Endodermal cell (in vitro differentiated cells): ENCODE measurements at regions not wholly inside any gene's neighbourhood (a gene's known extent, or its start where the extent isn't known, plus 50 kb on each side); places are given as distances from the start of the nearest gene placed in this dataset.

ENCODE experiments used
- DNase-seq: peaks from one replicate; pipeline ENCODE4 v3.0.0-alpha.2; 2017
- H3K27ac ChIP-seq: 2 replicates; pipeline ENCODE4 v1.5.1; 2013; ENCODE audit warnings: mild to moderate bottlenecking, low read depth, low read length, moderate library complexity
- H3K27me3 ChIP-seq: 2 replicates; pipeline ENCODE4 v1.6.1; 2013; ENCODE audit warnings: mild to moderate bottlenecking, low read length, moderate library complexity; ENCODE audit not compliant: insufficient read depth, control insufficient read depth, poor library complexity, severe bottlenecking
- H3K36me3 ChIP-seq: 2 replicates; pipeline ENCODE4 v1.7.0; 2013; ENCODE audit warnings: mild to moderate bottlenecking, low read length, moderate library complexity; ENCODE audit not compliant: control insufficient read depth, insufficient read depth
- H3K4me1 ChIP-seq: one replicate; pipeline ENCODE4 v1.7.0; 2013; ENCODE audit warnings: low read length; ENCODE audit not compliant: control insufficient read depth, insufficient read depth
- H3K4me3 ChIP-seq: 2 replicates; pipeline ENCODE4 v1.5.1; 2013; ENCODE audit warnings: mild to moderate bottlenecking, low read length, moderate library complexity
- H3K9ac ChIP-seq: 2 replicates; pipeline ENCODE4 v1.6.1; 2013; ENCODE audit warnings: mild to moderate bottlenecking, low read length, moderate library complexity; ENCODE audit not compliant: poor library complexity, severe bottlenecking; ENCODE audit errors: extremely low read depth
- H3K9me3 ChIP-seq: 2 replicates; pipeline ENCODE4 v1.6.1; 2013; ENCODE audit warnings: mild to moderate bottlenecking, low read length, moderate library complexity; ENCODE audit not compliant: control insufficient read depth
- H3K27ac Mint-ChIP-seq: 2 replicates; pipeline ENCODE4 v1.8.0; 2020; ENCODE audit warnings: mixed read lengths
- H3K27me3 Mint-ChIP-seq: 2 replicates; pipeline ENCODE4 v1.8.0; 2021; ENCODE audit warnings: mild to moderate bottlenecking, mixed read lengths; ENCODE audit not compliant: insufficient read depth
- H3K36me3 Mint-ChIP-seq: 2 replicates; pipeline ENCODE4 v1.8.0; 2020; ENCODE audit warnings: low read depth, mixed read lengths
- H3K4me1 Mint-ChIP-seq: 2 replicates; pipeline ENCODE4 v1.8.0; 2020; ENCODE audit warnings: mixed read lengths
- H3K4me3 Mint-ChIP-seq: 2 replicates; pipeline ENCODE4 v1.8.0; 2020; ENCODE audit warnings: mild to moderate bottlenecking, moderate library complexity, mixed read lengths
- H3K9me3 Mint-ChIP-seq: 2 replicates; pipeline ENCODE4 v1.8.0; 2020; ENCODE audit warnings: mild to moderate bottlenecking, mixed read lengths
- WGBS, 2 experiments: methylation state at CpG; one replicate each; pipeline versions ENCODE4 v1.1.5 to v1.1.7; 2013; ENCODE audit warnings: missing lambda C conversion rate in 2 of 2, mixed read lengths in 1 of 2; ENCODE audit not compliant: insufficient coverage in 1 of 2, insufficient read length in 1 of 2; 5-methylcytosine and 5-hydroxymethylcytosine counted together
- TF ChIP-seq, protein P1 (sequence below): fragments of 200-600 bp; sonication (generic); conservative IDR thresholded peaks from 2 replicates; pipeline ENCODE4 v1.5.0; 2021; ENCODE audit warnings: antibody characterized with exemption, mild to moderate bottlenecking

GRCh38 chr16:63192980-63193379 lies 1156.7 kb upstream of the CDH8 start:
- Histone ChIP-seq H3K27ac (no peak overlapping the region), H3K4me1 (no peaks in the 10 kb centered on the region), H3K9me3 (no peaks in the 10 kb centered on the region), H3K36me3 (no peaks in the 10 kb centered on the region), H3K9ac (no peak overlapping the region), H3K27me3 (no peaks in the 10 kb centered on the region), H3K4me3 (no peak overlapping the region)
- Mint-ChIP-seq H3K9me3 (no peaks in the 10 kb centered on the region), H3K27ac (no peak overlapping the region), H3K4me1 (no peaks in the 10 kb centered on the region), H3K4me3 (no peak overlapping the region), H3K36me3 (no peaks in the 10 kb centered on the region), H3K27me3 (peaks cover 5% of the 10 kb centered on the region)
- TF ChIP-seq, protein P1, sequence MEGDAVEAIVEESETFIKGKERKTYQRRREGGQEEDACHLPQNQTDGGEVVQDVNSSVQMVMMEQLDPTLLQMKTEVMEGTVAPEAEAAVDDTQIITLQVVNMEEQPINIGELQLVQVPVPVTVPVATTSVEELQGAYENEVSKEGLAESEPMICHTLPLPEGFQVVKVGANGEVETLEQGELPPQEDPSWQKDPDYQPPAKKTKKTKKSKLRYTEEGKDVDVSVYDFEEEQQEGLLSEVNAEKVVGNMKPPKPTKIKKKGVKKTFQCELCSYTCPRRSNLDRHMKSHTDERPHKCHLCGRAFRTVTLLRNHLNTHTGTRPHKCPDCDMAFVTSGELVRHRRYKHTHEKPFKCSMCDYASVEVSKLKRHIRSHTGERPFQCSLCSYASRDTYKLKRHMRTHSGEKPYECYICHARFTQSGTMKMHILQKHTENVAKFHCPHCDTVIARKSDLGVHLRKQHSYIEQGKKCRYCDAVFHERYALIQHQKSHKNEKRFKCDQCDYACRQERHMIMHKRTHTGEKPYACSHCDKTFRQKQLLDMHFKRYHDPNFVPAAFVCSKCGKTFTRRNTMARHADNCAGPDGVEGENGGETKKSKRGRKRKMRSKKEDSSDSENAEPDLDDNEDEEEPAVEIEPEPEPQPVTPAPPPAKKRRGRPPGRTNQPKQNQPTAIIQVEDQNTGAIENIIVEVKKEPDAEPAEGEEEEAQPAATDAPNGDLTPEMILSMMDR, result no peak
- WGBS, 2 experiments, result 100% methylated on average over 3 of the region's 3 CpGs
- DNase-seq, result no peak

DNA sequence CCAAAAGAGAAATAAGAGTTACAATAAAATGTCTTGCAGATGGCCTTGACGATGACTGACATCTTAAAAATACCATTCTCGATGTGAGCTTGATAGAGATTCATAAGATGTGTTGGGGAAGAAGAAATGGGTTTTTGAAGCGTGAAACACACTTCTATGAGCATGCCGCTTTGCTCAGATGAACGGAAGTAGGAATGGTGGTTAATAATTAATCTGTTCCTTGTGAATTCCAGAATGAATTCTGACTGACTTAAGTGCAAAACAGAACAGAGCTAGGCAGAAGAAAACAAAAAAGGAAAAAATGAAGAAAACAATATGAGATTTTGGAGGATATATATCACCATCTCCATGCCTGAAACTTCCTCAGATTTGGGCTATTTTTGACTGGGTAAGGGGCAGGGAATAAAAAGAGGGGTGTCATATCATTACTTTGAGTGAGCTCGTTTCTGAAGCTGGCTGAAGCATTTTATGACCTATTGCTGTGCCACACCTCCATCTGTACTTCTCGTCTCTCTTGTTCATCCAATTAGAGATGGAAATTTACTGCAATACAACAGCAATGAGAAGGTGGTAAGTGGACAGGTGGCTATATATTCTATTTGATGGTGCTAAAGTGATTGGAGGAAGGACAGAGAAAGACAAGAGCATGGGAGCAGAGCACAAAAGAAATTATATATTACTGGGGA lies 1152.0 kb upstream of the CDH8 start:
- Mint-ChIP-seq H3K9me3 (no peaks in the 10 kb centered on the region), H3K4me3 (no peak overlapping the region), H3K27me3 (no peaks in the 10 kb centered on the region), H3K4me1 (peaks cover 17% of the 10 kb centered on the region), H3K27ac (no peak overlapping the region), H3K36me3 (no peaks in the 10 kb centered on the region)
- Histone ChIP-seq H3K4me3 (no peak overlapping the region), H3K9me3 (no peaks in the 10 kb centered on the region), H3K4me1 (no peaks in the 10 kb centered on the region), H3K36me3 (no peaks in the 10 kb centered on the region), H3K27ac (no peak overlapping the region), H3K27me3 (no peaks in the 10 kb centered on the region), H3K9ac (no peak overlapping the region)
- TF ChIP-seq, protein P1, result no peak
- DNase-seq, result no peak
- 93% methylated on average over 3 to 7 of the region's 7 CpGs for WGBS, 2 experiments

DNA sequence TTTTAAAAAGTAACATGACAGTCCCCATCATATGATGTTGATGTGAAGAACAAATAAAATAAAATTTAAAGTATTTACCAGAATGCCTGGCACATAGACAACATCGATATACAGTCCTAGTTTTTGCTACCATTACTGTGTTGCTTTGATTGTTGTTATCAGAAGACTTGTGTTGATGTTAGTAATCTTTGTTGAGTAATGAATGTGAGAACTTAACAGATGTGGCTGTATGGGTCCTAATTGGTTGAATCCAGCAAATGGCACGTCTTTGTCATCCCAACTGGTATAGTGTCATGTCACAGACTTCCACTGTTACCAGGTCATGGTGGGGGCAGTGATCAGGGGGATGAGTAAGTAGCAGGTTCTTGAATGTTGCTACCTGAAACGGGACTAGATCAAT lies 1151.4 kb upstream of the CDH8 start:
- no peak overlapping the region for H3K4me3 Mint-ChIP-seq

More for the DNA sequence above, 1151.4 kb upstream of the CDH8 start:
- no peak for DNase-seq
- WGBS, 2 experiments, result 97 to 100% methylated on average over 1 to 3 of the region's 3 CpGs
- H3K4me3 ChIP-seq, result no peak overlapping the region
- Mint-ChIP-seq H3K9me3 (no peaks in the 10 kb centered on the region), H3K4me1 (peaks cover 22% of the 10 kb centered on the region), H3K27me3 (no peaks in the 10 kb centered on the region), H3K36me3 (no peaks in the 10 kb centered on the region), H3K27ac (no peak overlapping the region)
- no peaks in the 10 kb centered on the region for H3K27me3 ChIP-seq
- H3K27ac ChIP-seq, result no peak overlapping the region
- no peaks in the 10 kb centered on the region for H3K36me3 ChIP-seq
- TF ChIP-seq, protein P1, result no peak
- H3K4me1 ChIP-seq, result no peaks in the 10 kb centered on the region
- H3K9ac ChIP-seq, result no peak overlapping the region
- H3K9me3 ChIP-seq, result no peaks in the 10 kb centered on the region
